Esophagus muscularis mucosa (tissue), 3 donors: ENCODE measurements at regions not wholly inside any gene's neighbourhood (a gene's known extent, or its start where the extent isn't known, plus 50 kb on each side); places are given as distances from the start of the nearest gene placed in this dataset.

Experiments
- POLR2A ChIP-seq: fragments of 450-650 bp; IDR thresholded peaks from one replicate; pipeline ENCODE4 v1.6.1; 2017; ENCODE audit warnings: antibody characterized with exemption, moderate library complexity, mild to moderate bottlenecking, low read depth
- TF ChIP-seq, protein P1 (sequence below), 3 experiments: fragments of 200-600 bp in 2 of 3; fragments of 450-650 bp in 1 of 3; sonication (generic) in 2 of 3; IDR thresholded peaks; one replicate each; pipeline ENCODE4 v1.5.1; 2017 to 2019; ENCODE audit warnings: antibody characterized with exemption in 3 of 3, mild to moderate bottlenecking in 2 of 3, moderate library complexity in 1 of 3

DNA sequence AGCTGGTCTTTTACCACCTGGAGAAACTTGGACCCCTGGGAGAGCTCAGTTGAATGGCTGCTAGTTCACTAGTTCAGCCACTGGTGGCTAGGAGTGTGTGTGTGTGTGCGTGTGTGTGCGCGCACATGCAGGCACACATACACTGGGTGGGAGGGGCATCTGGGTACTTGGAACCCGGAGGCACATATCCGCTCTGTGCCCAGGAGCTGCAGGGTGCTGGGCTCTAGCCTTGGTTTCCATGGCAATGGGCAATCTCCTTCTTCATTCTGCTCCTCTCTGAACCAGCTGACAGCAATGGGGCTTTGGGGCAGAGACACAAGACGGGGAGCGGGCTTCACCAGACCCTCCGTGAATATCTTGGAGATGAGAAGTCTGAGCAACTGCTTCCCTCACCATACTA lies 87.1 kb upstream of the DISP3 start:
- TF ChIP-seq, protein P1, sequence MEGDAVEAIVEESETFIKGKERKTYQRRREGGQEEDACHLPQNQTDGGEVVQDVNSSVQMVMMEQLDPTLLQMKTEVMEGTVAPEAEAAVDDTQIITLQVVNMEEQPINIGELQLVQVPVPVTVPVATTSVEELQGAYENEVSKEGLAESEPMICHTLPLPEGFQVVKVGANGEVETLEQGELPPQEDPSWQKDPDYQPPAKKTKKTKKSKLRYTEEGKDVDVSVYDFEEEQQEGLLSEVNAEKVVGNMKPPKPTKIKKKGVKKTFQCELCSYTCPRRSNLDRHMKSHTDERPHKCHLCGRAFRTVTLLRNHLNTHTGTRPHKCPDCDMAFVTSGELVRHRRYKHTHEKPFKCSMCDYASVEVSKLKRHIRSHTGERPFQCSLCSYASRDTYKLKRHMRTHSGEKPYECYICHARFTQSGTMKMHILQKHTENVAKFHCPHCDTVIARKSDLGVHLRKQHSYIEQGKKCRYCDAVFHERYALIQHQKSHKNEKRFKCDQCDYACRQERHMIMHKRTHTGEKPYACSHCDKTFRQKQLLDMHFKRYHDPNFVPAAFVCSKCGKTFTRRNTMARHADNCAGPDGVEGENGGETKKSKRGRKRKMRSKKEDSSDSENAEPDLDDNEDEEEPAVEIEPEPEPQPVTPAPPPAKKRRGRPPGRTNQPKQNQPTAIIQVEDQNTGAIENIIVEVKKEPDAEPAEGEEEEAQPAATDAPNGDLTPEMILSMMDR (IDR thresholded peaks at IDR 0.05), result no peak
- no peak for TF ChIP-seq POLR2A
